ENCODE measurements at regions not wholly inside any gene's neighbourhood (a gene's known extent, or its start where the extent isn't known, plus 50 kb on each side); places are given as distances from the start of the nearest gene placed in this dataset.

DNA sequence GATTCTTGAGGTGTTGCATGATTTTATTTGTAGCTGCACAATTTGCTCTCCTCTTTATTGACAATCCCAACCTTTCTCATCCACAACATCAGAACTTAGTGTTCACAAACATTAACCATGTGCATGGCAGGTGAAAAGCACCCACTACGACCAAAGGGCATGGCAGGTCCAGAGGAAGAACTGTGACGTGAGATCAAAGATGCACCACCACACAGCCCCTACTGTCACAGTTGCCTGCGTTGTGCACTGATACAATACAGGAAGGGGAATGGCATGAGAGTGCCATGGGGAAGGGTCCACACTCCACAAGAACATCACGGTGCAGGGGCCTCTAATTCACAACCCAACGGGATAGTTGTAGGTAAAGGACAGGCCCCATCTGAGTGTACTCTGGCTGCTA, 217.1 kb upstream of the PFKP start:
- Mint-ChIP-seq H3K4me1 (peaks cover 16% of the 10 kb centered on the region), H3K9me3 (peaks cover 3% of the 10 kb centered on the region), H3K27ac (no peak overlapping the region), H3K36me3 (no peaks in the 10 kb centered on the region), H3K4me3 (no peak overlapping the region), H3K27me3 (ENCODE audit: low read depth) (no peaks in the 10 kb centered on the region)
- DNase-seq (ENCODE audit: low spot score) (no peak), ATAC-seq (no peak)
- no peak for TF ChIP-seq USF2 (CRISPR knock-in tag; IDR thresholded peaks at IDR 0.05)
- TF ChIP-seq NFYB (CRISPR knock-in tag; conservative IDR thresholded peaks at IDR 0.05; ENCODE audit: low read depth), result no peak
- no peak for TF ChIP-seq MAX (CRISPR knock-in tag; IDR thresholded peaks at IDR 0.05)
- TF ChIP-seq, protein P1, sequence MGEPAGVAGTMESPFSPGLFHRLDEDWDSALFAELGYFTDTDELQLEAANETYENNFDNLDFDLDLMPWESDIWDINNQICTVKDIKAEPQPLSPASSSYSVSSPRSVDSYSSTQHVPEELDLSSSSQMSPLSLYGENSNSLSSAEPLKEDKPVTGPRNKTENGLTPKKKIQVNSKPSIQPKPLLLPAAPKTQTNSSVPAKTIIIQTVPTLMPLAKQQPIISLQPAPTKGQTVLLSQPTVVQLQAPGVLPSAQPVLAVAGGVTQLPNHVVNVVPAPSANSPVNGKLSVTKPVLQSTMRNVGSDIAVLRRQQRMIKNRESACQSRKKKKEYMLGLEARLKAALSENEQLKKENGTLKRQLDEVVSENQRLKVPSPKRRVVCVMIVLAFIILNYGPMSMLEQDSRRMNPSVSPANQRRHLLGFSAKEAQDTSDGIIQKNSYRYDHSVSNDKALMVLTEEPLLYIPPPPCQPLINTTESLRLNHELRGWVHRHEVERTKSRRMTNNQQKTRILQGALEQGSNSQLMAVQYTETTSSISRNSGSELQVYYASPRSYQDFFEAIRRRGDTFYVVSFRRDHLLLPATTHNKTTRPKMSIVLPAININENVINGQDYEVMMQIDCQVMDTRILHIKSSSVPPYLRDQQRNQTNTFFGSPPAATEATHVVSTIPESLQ (CRISPR knock-in tag; IDR thresholded peaks at IDR 0.05), result no peak
- TF ChIP-seq TEAD1 (CRISPR knock-in tag; IDR thresholded peaks at IDR 0.05), result no peak
- ChIA-PET POLR2A (no interaction called here), CTCF (no interaction called here)

- CTCF ChIA-PET, result no interaction called here
- no peak for TF ChIP-seq ZNF532 (CRISPR knock-in tag; IDR thresholded peaks at IDR 0.05; ENCODE audit: borderline replicate concordance)
- TF ChIP-seq ZNF423 (CRISPR knock-in tag; IDR thresholded peaks at IDR 0.05), result no peak
- TF ChIP-seq CBFB (CRISPR knock-in tag; IDR thresholded peaks at IDR 0.05; ENCODE audit: low read depth), result no peak
- TF ChIP-seq FOXK1 (CRISPR knock-in tag; IDR thresholded peaks at IDR 0.05), result no peak
- no peak for TF ChIP-seq TEAD4 (CRISPR knock-in tag; IDR thresholded peaks at IDR 0.05)
- TF ChIP-seq TEAD1 (CRISPR knock-in tag; IDR thresholded peaks at IDR 0.05), result no peak
- TF ChIP-seq, protein P2, sequence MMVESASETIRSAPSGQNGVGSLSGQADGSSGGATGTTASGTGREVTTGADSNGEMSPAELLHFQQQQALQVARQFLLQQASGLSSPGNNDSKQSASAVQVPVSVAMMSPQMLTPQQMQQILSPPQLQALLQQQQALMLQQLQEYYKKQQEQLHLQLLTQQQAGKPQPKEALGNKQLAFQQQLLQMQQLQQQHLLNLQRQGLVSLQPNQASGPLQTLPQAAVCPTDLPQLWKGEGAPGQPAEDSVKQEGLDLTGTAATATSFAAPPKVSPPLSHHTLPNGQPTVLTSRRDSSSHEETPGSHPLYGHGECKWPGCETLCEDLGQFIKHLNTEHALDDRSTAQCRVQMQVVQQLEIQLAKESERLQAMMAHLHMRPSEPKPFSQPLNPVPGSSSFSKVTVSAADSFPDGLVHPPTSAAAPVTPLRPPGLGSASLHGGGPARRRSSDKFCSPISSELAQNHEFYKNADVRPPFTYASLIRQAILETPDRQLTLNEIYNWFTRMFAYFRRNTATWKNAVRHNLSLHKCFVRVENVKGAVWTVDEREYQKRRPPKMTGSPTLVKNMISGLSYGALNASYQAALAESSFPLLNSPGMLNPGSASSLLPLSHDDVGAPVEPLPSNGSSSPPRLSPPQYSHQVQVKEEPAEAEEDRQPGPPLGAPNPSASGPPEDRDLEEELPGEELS (CRISPR knock-in tag; IDR thresholded peaks at IDR 0.05), result no peak
- TF ChIP-seq, protein P3, sequence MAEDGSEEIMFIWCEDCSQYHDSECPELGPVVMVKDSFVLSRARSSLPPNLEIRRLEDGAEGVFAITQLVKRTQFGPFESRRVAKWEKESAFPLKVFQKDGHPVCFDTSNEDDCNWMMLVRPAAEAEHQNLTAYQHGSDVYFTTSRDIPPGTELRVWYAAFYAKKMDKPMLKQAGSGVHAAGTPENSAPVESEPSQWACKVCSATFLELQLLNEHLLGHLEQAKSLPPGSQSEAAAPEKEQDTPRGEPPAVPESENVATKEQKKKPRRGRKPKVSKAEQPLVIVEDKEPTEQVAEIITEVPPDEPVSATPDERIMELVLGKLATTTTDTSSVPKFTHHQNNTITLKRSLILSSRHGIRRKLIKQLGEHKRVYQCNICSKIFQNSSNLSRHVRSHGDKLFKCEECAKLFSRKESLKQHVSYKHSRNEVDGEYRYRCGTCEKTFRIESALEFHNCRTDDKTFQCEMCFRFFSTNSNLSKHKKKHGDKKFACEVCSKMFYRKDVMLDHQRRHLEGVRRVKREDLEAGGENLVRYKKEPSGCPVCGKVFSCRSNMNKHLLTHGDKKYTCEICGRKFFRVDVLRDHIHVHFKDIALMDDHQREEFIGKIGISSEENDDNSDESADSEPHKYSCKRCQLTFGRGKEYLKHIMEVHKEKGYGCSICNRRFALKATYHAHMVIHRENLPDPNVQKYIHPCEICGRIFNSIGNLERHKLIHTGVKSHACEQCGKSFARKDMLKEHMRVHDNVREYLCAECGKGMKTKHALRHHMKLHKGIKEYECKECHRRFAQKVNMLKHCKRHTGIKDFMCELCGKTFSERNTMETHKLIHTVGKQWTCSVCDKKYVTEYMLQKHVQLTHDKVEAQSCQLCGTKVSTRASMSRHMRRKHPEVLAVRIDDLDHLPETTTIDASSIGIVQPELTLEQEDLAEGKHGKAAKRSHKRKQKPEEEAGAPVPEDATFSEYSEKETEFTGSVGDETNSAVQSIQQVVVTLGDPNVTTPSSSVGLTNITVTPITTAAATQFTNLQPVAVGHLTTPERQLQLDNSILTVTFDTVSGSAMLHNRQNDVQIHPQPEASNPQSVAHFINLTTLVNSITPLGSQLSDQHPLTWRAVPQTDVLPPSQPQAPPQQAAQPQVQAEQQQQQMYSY (CRISPR knock-in tag; IDR thresholded peaks at IDR 0.05), result no peak
- TF ChIP-seq ZNF281 (CRISPR knock-in tag; IDR thresholded peaks at IDR 0.05), result no peak
- no peak for TF ChIP-seq ESRRA (CRISPR knock-in tag; IDR thresholded peaks at IDR 0.05; ENCODE audit: borderline replicate concordance)
- no peak for TF ChIP-seq EMX1 (CRISPR knock-in tag; IDR thresholded peaks at IDR 0.05)
Observed at GRCh38 chr10:2844925-2845324, 222.4 kb upstream of the PFKP start.

More at GRCh38 chr10:2844925-2845324, 222.4 kb upstream of the PFKP start:
- POLR2A ChIA-PET, result interaction anchor here (0.5 kb wide), 1 partner anchor 132 kb away, joined by 3 read pairs; no protein-coding TSS in a partner anchor
- Mint-ChIP-seq H3K9me3 (peaks cover 9% of the 10 kb centered on the region), H3K27ac (no peak overlapping the region), H3K36me3 (no peaks in the 10 kb centered on the region), H3K27me3 (ENCODE audit: low read depth) (peaks cover 5% of the 10 kb centered on the region), H3K4me3 (no peak overlapping the region), H3K4me1 (no peaks in the 10 kb centered on the region)
- ATAC-seq (no peak), DNase-seq (ENCODE audit: low spot score) (no peak)
